IMR-90 (cell line): ENCODE measurements at regions not wholly inside any gene's neighbourhood (a gene's known extent, or its start where the extent isn't known, plus 50 kb on each side); places are given as distances from the start of the nearest gene placed in this dataset.

Source experiments
- ATAC-seq: fragments of 200-7000 bp; cut with Tn5 transposase; 2 replicates; pipeline ENCODE4 v1.9.1; 2020; ENCODE audit warnings: low read depth, mild to moderate bottlenecking, moderate library complexity
- BruUV-seq: library from RNA; stranded (reverse); fragments of 400-500 nt; replicated peaks from 2 replicates; lab custom pipeline; 2021; lab: Mats Ljungman, UMichigan
- CTCF ChIA-PET: fragments of 300-600 bp; formaldehyde crosslinking; extraction: SDS; loops from one replicate; lab custom pipeline; 2021; ENCODE audit warnings: antibody characterized with exemption; lab: Yijun Ruan, JAX
- POLR2A ChIA-PET: fragments of 300-600 bp; sonication (Branson Sonifier 250); formaldehyde crosslinking; loops from one replicate; lab custom pipeline; 2022; ENCODE audit warnings: antibody characterized with exemption; ENCODE audit not compliant: unreplicated experiment; lab: Charles Lee
- DNase-seq: peaks from one replicate; pipeline ENCODE4 v3.0.0; 2013
- H2AFZ ChIP-seq: replicated peaks from 2 replicates; pipeline ENCODE3; 2013; ENCODE audit warnings: low read length, mild to moderate bottlenecking; ENCODE audit not compliant: poor library complexity
- H2AK5ac ChIP-seq: 2 replicates; pipeline ENCODE4 v1.6.1; 2013; ENCODE audit warnings: low read depth, low read length, inconsistent platforms
- H2AK9ac ChIP-seq: replicated peaks from 2 replicates; pipeline ENCODE3; 2013; ENCODE audit warnings: mild to moderate bottlenecking, low read depth, low read length, moderate library complexity; ENCODE audit not compliant: poor library complexity
- H2BK120ac ChIP-seq: 2 replicates; pipeline ENCODE4 v1.6.1; 2013; ENCODE audit warnings: low read depth, low read length, inconsistent platforms
- H2BK15ac ChIP-seq: 3 replicates; pipeline ENCODE4 v1.6.1; 2013; ENCODE audit warnings: low read depth, low read length, inconsistent platforms
- H2BK20ac ChIP-seq: 2 replicates; pipeline ENCODE4 v1.6.1; 2013; ENCODE audit warnings: low read depth, mild to moderate bottlenecking, inconsistent platforms, low read length, moderate library complexity
- H2BK5ac ChIP-seq: 2 replicates; pipeline ENCODE4 v1.6.1; 2013; ENCODE audit warnings: mild to moderate bottlenecking, low read depth, low read length, inconsistent platforms; ENCODE audit not compliant: poor library complexity, severe bottlenecking
- H3K14ac ChIP-seq: replicated peaks from 2 replicates; pipeline ENCODE4 v1.6.1; 2013; ENCODE audit warnings: low read depth, low read length, inconsistent platforms
- H3K18ac ChIP-seq: 2 replicates; pipeline ENCODE4 v1.6.1; 2013; ENCODE audit warnings: low read depth, low read length, control low read depth
- H3K23ac ChIP-seq: 2 replicates; pipeline ENCODE4 v1.6.1; 2013; ENCODE audit warnings: low read depth, low read length, inconsistent platforms
- H3K27ac ChIP-seq: 2 replicates; pipeline ENCODE4 v1.5.1; 2013; ENCODE audit warnings: mild to moderate bottlenecking, control low read depth, low read length; ENCODE audit not compliant: insufficient read depth
- H3K27me3 ChIP-seq: 2 replicates; pipeline ENCODE4 v1.6.1; 2013; ENCODE audit warnings: low read length; ENCODE audit not compliant: control insufficient read depth, insufficient read depth
- H3K36me3 ChIP-seq: 2 replicates; pipeline ENCODE4 v1.6.1; 2013; ENCODE audit warnings: low read length, mixed read lengths; ENCODE audit not compliant: control insufficient read depth, insufficient read depth
- H3K4ac ChIP-seq: 2 replicates; pipeline ENCODE4 v1.6.1; 2013; ENCODE audit warnings: low read depth, low read length, inconsistent platforms
- H3K4me1 ChIP-seq: 2 replicates; pipeline ENCODE4 v1.6.1; 2013; ENCODE audit warnings: low read length, mixed read lengths; ENCODE audit not compliant: control insufficient read depth, insufficient read depth
- H3K4me2 ChIP-seq: 2 replicates; pipeline ENCODE4 v1.6.1; 2013; ENCODE audit warnings: low read depth, mild to moderate bottlenecking, control low read depth, low read length, moderate library complexity
- H3K4me3 ChIP-seq: 2 replicates; pipeline ENCODE4 v1.5.1; 2013; ENCODE audit warnings: low read depth, mild to moderate bottlenecking, control low read depth, low read length, moderate library complexity; ENCODE audit not compliant: insufficient read depth
- H3K56ac ChIP-seq: 2 replicates; pipeline ENCODE4 v1.6.1; 2013; ENCODE audit warnings: low read length, inconsistent platforms; ENCODE audit not compliant: insufficient read depth; ENCODE audit errors: extremely low read depth
- H3K79me1 ChIP-seq, 2 experiments: 2 replicates each; pipeline ENCODE4 v1.6.1; 2013; ENCODE audit warnings: low read length in 2 of 2, inconsistent platforms in 1 of 2, low read depth in 1 of 2
- H3K9ac ChIP-seq: 2 replicates; pipeline ENCODE4 v1.6.1; 2013; ENCODE audit warnings: low read depth, low read length, control low read depth
- H3K9me1 ChIP-seq: 2 replicates; pipeline ENCODE4 v1.6.1; 2013; ENCODE audit warnings: low read length, inconsistent platforms; ENCODE audit not compliant: insufficient read depth
- H3K9me3 ChIP-seq: 2 replicates; pipeline ENCODE4 v1.6.1; 2013; ENCODE audit warnings: low read length; ENCODE audit not compliant: control insufficient read depth, insufficient read depth
- H4K20me1 ChIP-seq: 2 replicates; pipeline ENCODE4 v1.6.1; 2013; ENCODE audit warnings: low read length, inconsistent platforms; ENCODE audit not compliant: insufficient read depth
- H4K5ac ChIP-seq: 2 replicates; pipeline ENCODE4 v1.6.1; 2013; ENCODE audit warnings: mild to moderate bottlenecking, low read depth, low read length, control low read depth
- H4K8ac ChIP-seq, 2 experiments: 2 replicates each; pipeline ENCODE4 v1.6.1; 2013; ENCODE audit warnings: low read depth in 2 of 2, low read length in 2 of 2, control low read depth in 1 of 2, inconsistent platforms in 1 of 2
- H4K91ac ChIP-seq: 2 replicates; pipeline ENCODE4 v1.6.1; 2013; ENCODE audit warnings: low read depth, low read length, inconsistent platforms; ENCODE audit not compliant: insufficient read depth
- BHLHE40 ChIP-seq: fragments of 150-350 bp; IDR thresholded peaks from 2 replicates; pipeline ENCODE4 v1.6.1; 2016; ENCODE audit warnings: mild to moderate bottlenecking, low read depth, low read length
- CEBPB ChIP-seq: IDR thresholded peaks from 2 replicates; pipeline ENCODE4 v1.6.1; 2012; ENCODE audit warnings: low read depth, low read length, improper control_type of control experiment
- CHD1 ChIP-seq: IDR thresholded peaks from 2 replicates; pipeline ENCODE4 v1.6.1; 2012; ENCODE audit warnings: low read depth, low read length, improper control_type of control experiment
- CTCF ChIP-seq: conservative IDR thresholded peaks from 2 replicates; pipeline ENCODE4 v1.5.1; 2012; ENCODE audit warnings: mild to moderate bottlenecking, low read depth, low read length, improper control_type of control experiment
- FOS ChIP-seq: fragments of 150-350 bp; IDR thresholded peaks from 2 replicates; pipeline ENCODE4 v1.6.1; 2016; ENCODE audit warnings: low read depth, low read length
- MAFK ChIP-seq: IDR thresholded peaks from 2 replicates; pipeline ENCODE4 v1.6.1; 2012; ENCODE audit warnings: low read depth, low read length, improper control_type of control experiment
- MAZ ChIP-seq: IDR thresholded peaks from 2 replicates; pipeline ENCODE4 v1.6.1; 2012; ENCODE audit warnings: low read depth, mild to moderate bottlenecking, low read length, improper control_type of control experiment, moderate library complexity, borderline replicate concordance
- MXI1 ChIP-seq: IDR thresholded peaks from 2 replicates; pipeline ENCODE4 v1.6.1; 2012; ENCODE audit warnings: low read depth, mild to moderate bottlenecking, low read length, moderate library complexity, borderline replicate concordance
- NFE2L2 ChIP-seq: fragments of 150-350 bp; IDR thresholded peaks from 2 replicates; pipeline ENCODE4 v1.6.1; 2016; ENCODE audit warnings: low read depth, mild to moderate bottlenecking, low read length
- POLR2A ChIP-seq: IDR thresholded peaks from 2 replicates; pipeline ENCODE4 v1.6.1; 2012; ENCODE audit warnings: mild to moderate bottlenecking, low read depth, low read length
- RAD21 ChIP-seq: IDR thresholded peaks from 2 replicates; pipeline ENCODE4 v1.6.1; 2012; ENCODE audit warnings: low read length, improper control_type of control experiment
- RCOR1 ChIP-seq: IDR thresholded peaks from 2 replicates; pipeline ENCODE4 v1.6.1; 2012; ENCODE audit warnings: mild to moderate bottlenecking, low read length, improper control_type of control experiment; ENCODE audit not compliant: insufficient replicate concordance
- RFX5 ChIP-seq: IDR thresholded peaks from 2 replicates; pipeline ENCODE4 v1.8.0; 2012; ENCODE audit warnings: low read depth, mild to moderate bottlenecking, low read length, moderate library complexity
- SMC3 ChIP-seq: fragments of 150-350 bp; IDR thresholded peaks from 2 replicates; pipeline ENCODE4 v1.6.1; 2016; ENCODE audit warnings: low read depth, mild to moderate bottlenecking, antibody characterized with exemption, low read length, moderate library complexity
- USF2 ChIP-seq: fragments of 150-350 bp; IDR thresholded peaks from 2 replicates; pipeline ENCODE4 v1.6.1; 2017; ENCODE audit warnings: mild to moderate bottlenecking, antibody characterized with exemption, low read length, low read depth
- WGBS, 2 experiments: methylation state at CpG; one replicate each; pipeline versions ENCODE4 v1.1.5 to v1.1.7; 2013; ENCODE audit warnings: missing lambda C conversion rate in 2 of 2; ENCODE audit not compliant: insufficient read length in 1 of 2; ENCODE audit errors: extremely low coverage in 2 of 2; 5-methylcytosine and 5-hydroxymethylcytosine counted together
- dilution Hi-C: fragments of 300-500 bp; cut with HindIII; formaldehyde crosslinking; loops from one replicate; pipeline ENCODE4 v1.14.3; 2018; ENCODE audit warnings: low sequenced_read_pairs; ENCODE audit not compliant: unreplicated experiment
- in situ Hi-C: fragments of 300-500 bp; cut with MboI; formaldehyde crosslinking; loops from 3 replicates; pipeline ENCODE4 v1.14.3; 2019; ENCODE audit warnings: low sequenced_read_pairs, inconsistent platforms, mixed read lengths
- intact Hi-C: fragments of 100-400 bp; cut with micrococcal nuclease; formaldehyde crosslinking; loops from 2 replicates; pipeline ENCODE4 v1.10.0; 2022
- TF ChIP-seq, protein P1 (sequence below): fragments of 150-350 bp; IDR thresholded peaks from 2 replicates; pipeline ENCODE4 v1.6.1; 2016; ENCODE audit warnings: low read depth, mild to moderate bottlenecking, low read length, moderate library complexity, borderline replicate concordance

GRCh38 chr4:167730769-167731168, 361.6 kb upstream of the ANXA10 start:
- dilution Hi-C loops (no loop called here), in situ Hi-C loops (no loop called here), intact Hi-C loops (no loop called here)
- Histone ChIP-seq H3K4me2 (no peak overlapping the region), H2BK15ac (no peak overlapping the region), H3K27ac (no peak overlapping the region), H3K36me3 (no peaks in the 10 kb centered on the region), H2AK5ac (no peak overlapping the region), H3K4me3 (no peak overlapping the region), H2BK120ac (no peak overlapping the region), H4K20me1 (no peaks in the 10 kb centered on the region), H3K56ac (no peak overlapping the region), H4K91ac (no peak overlapping the region), H3K23ac (no peak overlapping the region), H3K4me1 (no peaks in the 10 kb centered on the region), H3K9ac (no peak overlapping the region), H4K5ac (no peak overlapping the region), H3K9me1 (no peaks in the 10 kb centered on the region), H3K79me1 (no peaks in the 10 kb centered on the region), H2BK20ac (no peak overlapping the region), H3K27me3 (no peaks in the 10 kb centered on the region), H3K9me3 (peaks cover 8% of the 10 kb centered on the region; the same call in 1 of the 2 replicates), H4K8ac (no peak overlapping the region), H3K4ac (no peak overlapping the region), H3K14ac (no peak overlapping the region), H2BK5ac (no peak overlapping the region), H3K18ac (no peak overlapping the region), H2AFZ (no peak overlapping the region), H2AK9ac (no peak overlapping the region)
- no TSS peak for BruUV-seq
- ChIA-PET CTCF (no interaction called here), POLR2A (no interaction called here)
- no peak for ATAC-seq
- WGBS, 2 experiments, result no CpG with 5 or more reads among the region's 2 CpGs
- DNase-seq, result no peak
- TF ChIP-seq MAZ (no peak), USF2 (no peak), RCOR1 (no peak), MAFK (no peak), CTCF (no peak), MXI1 (no peak), POLR2A (no peak), FOS (no peak), NFE2L2 (no peak), RFX5 (no peak), CHD1 (no peak), RAD21 (no peak), CEBPB (no peak), SMC3 (no peak), BHLHE40 (no peak)
- TF ChIP-seq, protein P1, sequence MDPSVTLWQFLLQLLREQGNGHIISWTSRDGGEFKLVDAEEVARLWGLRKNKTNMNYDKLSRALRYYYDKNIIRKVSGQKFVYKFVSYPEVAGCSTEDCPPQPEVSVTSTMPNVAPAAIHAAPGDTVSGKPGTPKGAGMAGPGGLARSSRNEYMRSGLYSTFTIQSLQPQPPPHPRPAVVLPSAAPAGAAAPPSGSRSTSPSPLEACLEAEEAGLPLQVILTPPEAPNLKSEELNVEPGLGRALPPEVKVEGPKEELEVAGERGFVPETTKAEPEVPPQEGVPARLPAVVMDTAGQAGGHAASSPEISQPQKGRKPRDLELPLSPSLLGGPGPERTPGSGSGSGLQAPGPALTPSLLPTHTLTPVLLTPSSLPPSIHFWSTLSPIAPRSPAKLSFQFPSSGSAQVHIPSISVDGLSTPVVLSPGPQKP, result no peak
